ENCODE measurements at regions not wholly inside any gene's neighbourhood (a gene's known extent, or its start where the extent isn't known, plus 50 kb on each side); places are given as distances from the start of the nearest gene placed in this dataset.

GRCh38 chr22:47853750-47854149 lies 1091.3 kb downstream of the TBC1D22A start:
- no peak for TF ChIP-seq EZH2 (IDR thresholded peaks at IDR 0.05)
- TF ChIP-seq POLR2AphosphoS5 (IDR thresholded peaks at IDR 0.05; ENCODE audit: borderline replicate concordance, low read depth, low read length), result no peak
- TF ChIP-seq FOXP2 (optimal IDR thresholded peaks at IDR 0.05; ENCODE audit: control extremely low read depth, extremely low read length, insufficient read depth), result no peak
